NCI-H146 (cell line): ENCODE measurements at regions not wholly inside any gene's neighbourhood (a gene's known extent, or its start where the extent isn't known, plus 50 kb on each side); places are given as distances from the start of the nearest gene placed in this dataset.
A peak's percentile ranks its signal among the peaks of the same experiment; 100 is the strongest.
"Not testable (repeated sequence)": the region's sequence is repeated elsewhere in the genome, so short reads cannot be mapped to it uniquely, and the experiment has no call there.

ENCODE experiments used
- DNase-seq: peaks from one replicate; lab custom pipeline; 2025; lab: John Stamatoyannopoulos, UW

DNA sequence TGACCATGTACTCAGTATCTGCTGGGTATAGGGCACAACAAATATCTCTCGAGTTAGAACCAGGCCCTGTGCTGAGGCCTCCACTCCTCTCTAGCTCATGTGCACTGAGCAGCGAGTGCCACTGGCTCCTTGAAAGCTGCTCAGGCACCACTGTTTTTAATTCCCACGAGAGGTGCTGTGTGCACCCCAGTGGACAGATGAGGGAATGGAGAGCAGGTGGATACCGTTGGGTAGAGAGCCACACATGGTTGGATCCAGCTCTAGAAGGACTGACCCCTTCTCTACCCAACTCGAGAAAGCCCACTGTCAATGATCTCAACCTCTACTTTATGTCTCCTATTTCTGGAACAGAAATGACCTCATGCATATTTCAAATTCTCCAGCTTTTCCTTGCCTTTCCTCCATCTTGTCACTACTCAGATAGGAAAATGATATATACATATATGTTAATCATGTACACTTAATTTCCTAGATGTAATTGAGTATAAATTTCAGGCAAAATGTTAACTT lies 66.6 kb upstream of the SOX11 start:
- DNase-seq = peak; percentile 20

- DNase-seq = not testable (repeated sequence)
Observed at GRCh38 chr2:5628484-5628883, 63.7 kb upstream of the SOX11 start.

DNA sequence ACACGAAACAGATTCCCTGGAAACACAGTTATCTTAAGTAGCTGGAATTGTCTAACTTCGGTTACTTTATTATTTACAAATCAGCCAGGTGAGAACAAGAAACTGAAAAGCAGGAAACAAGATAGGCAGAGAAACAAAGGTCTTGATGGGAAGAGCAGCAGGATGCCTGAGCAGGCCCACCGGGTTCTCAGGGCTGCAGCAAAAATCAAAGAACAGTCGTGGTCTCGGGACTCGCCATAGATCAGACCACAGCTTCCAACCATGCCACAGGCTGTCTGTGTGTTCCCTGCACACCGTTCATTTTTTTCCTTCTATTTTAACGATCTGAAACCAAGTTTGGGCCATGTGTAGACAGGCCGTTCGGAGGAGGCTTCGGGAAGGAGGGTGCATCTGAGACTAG lies 62.7 kb upstream of the SOX11 start:
- peak; percentile 38 for DNase-seq

GRCh38 chr2:5637051-5637450 lies 55.1 kb upstream of the SOX11 start:
- not testable (repeated sequence) for DNase-seq
